ENCODE measurements at regions not wholly inside any gene's neighbourhood (a gene's known extent, or its start where the extent isn't known, plus 50 kb on each side); places are given as distances from the start of the nearest gene placed in this dataset.

DNA sequence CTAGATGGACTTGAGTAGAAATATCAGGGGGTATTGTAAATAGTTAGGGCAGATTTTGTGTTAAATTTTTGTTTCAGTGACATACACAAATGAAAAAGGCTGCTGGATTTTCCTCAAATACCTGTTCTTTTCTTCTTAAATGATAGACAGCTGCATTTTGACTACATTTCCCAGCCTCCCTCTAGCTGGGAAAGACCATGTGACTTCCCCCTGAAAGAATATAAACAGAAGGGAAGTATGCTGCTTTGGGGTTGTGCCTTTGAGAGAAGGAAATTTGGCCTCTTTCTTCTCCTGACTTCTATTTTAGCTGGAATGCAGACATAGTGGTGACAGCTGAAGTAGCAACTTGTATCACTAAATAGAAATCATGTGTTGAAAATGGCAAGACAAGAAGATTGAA lies 476.1 kb upstream of the SYT1 start:
- TF ChIP-seq, protein P1, sequence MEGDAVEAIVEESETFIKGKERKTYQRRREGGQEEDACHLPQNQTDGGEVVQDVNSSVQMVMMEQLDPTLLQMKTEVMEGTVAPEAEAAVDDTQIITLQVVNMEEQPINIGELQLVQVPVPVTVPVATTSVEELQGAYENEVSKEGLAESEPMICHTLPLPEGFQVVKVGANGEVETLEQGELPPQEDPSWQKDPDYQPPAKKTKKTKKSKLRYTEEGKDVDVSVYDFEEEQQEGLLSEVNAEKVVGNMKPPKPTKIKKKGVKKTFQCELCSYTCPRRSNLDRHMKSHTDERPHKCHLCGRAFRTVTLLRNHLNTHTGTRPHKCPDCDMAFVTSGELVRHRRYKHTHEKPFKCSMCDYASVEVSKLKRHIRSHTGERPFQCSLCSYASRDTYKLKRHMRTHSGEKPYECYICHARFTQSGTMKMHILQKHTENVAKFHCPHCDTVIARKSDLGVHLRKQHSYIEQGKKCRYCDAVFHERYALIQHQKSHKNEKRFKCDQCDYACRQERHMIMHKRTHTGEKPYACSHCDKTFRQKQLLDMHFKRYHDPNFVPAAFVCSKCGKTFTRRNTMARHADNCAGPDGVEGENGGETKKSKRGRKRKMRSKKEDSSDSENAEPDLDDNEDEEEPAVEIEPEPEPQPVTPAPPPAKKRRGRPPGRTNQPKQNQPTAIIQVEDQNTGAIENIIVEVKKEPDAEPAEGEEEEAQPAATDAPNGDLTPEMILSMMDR (conservative IDR thresholded peaks at IDR 0.05 in 1 of 2, IDR thresholded peaks at IDR 0.05 in 1 of 2; ENCODE audit: extremely low read depth in 1 of 2, insufficient read depth in 1 of 2, low read depth in 1 of 2, low read length in 2 of 2): no peak
- TF ChIP-seq EZH2 (IDR thresholded peaks at IDR 0.05; ENCODE audit: borderline replicate concordance, low read length): no peak

Data from mammary epithelial cell (primary cell).